ENCODE measurements at regions not wholly inside any gene's neighbourhood (a gene's known extent, or its start where the extent isn't known, plus 50 kb on each side); places are given as distances from the start of the nearest gene placed in this dataset.

GRCh38 chr5:107010060-107010459 is 660.7 kb downstream of the EFNA5 start:
- TF ChIP-seq EP300 (IDR thresholded peaks at IDR 0.05; ENCODE audit: borderline replicate concordance) (no peak), REST (IDR thresholded peaks at IDR 0.05; ENCODE audit: low read depth) (no peak), CREB1 (IDR thresholded peaks at IDR 0.05; ENCODE audit: low read depth) (no peak), MAX (IDR thresholded peaks at IDR 0.05) (no peak), YY1 (IDR thresholded peaks at IDR 0.05; ENCODE audit: low read depth) (no peak), RAD21 (IDR thresholded peaks at IDR 0.05; ENCODE audit: low read depth) (no peak), TCF12 (IDR thresholded peaks at IDR 0.05; ENCODE audit: low read depth) (no peak)

GRCh38 chr5:107005653-107006052 is 665.1 kb downstream of the EFNA5 start:
- TF ChIP-seq TCF12 (IDR thresholded peaks at IDR 0.05; ENCODE audit: low read depth) (no peak), CREB1 (IDR thresholded peaks at IDR 0.05; ENCODE audit: low read depth) (no peak), EP300 (IDR thresholded peaks at IDR 0.05; ENCODE audit: borderline replicate concordance) (no peak), REST (IDR thresholded peaks at IDR 0.05; ENCODE audit: low read depth) (no peak), ZBTB7A (IDR thresholded peaks at IDR 0.05; ENCODE audit: low read depth) (no peak), CEBPB (IDR thresholded peaks at IDR 0.05) (no peak), TAF1 (IDR thresholded peaks at IDR 0.05; ENCODE audit: low read depth) (no peak), RAD21 (IDR thresholded peaks at IDR 0.05; ENCODE audit: low read depth) (no peak), MAX (IDR thresholded peaks at IDR 0.05) (no peak), TEAD4 (IDR thresholded peaks at IDR 0.05) (no peak), EGR1 (IDR thresholded peaks at IDR 0.05) (no peak), FOXM1 (IDR thresholded peaks at IDR 0.05; ENCODE audit: borderline replicate concordance, low read depth) (no peak), YY1 (IDR thresholded peaks at IDR 0.05; ENCODE audit: low read depth) (no peak), NFIC (IDR thresholded peaks at IDR 0.05) (no peak)
- TF ChIP-seq, protein P1, sequence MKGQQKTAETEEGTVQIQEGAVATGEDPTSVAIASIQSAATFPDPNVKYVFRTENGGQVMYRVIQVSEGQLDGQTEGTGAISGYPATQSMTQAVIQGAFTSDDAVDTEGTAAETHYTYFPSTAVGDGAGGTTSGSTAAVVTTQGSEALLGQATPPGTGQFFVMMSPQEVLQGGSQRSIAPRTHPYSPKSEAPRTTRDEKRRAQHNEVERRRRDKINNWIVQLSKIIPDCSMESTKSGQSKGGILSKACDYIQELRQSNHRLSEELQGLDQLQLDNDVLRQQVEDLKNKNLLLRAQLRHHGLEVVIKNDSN (IDR thresholded peaks at IDR 0.05): no peak

DNA sequence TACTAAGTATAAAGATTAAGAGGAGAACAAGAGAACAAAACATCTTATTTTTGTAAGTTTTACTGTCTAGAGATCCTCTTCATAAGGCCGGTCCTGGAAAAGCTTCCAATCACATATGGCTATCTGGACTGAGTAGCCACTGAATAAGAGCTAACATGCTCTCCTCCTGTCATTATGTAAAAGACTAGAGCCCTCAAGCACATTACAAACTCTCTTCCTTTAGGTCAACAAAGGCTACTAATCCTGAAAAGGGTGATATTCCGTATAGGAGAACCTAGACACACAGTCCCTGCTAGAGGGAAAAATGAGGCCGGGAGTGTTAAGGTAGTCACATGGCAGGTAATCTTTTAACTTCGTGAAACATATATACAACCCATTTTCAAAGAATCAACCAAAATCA is 665.6 kb downstream of the EFNA5 start:
- TF ChIP-seq RAD21 (IDR thresholded peaks at IDR 0.05; ENCODE audit: low read depth): no peak
- no peak for TF ChIP-seq TEAD4 (IDR thresholded peaks at IDR 0.05)
- TF ChIP-seq EGR1 (IDR thresholded peaks at IDR 0.05): no peak
- no peak for TF ChIP-seq NFIC (IDR thresholded peaks at IDR 0.05)
- no peak for TF ChIP-seq MAX (IDR thresholded peaks at IDR 0.05)
- no peak for TF ChIP-seq CEBPB (IDR thresholded peaks at IDR 0.05)
- no peak for TF ChIP-seq YY1 (IDR thresholded peaks at IDR 0.05; ENCODE audit: low read depth)
- TF ChIP-seq FOXM1 (IDR thresholded peaks at IDR 0.05; ENCODE audit: borderline replicate concordance, low read depth): no peak
- no peak for TF ChIP-seq ZBTB7A (IDR thresholded peaks at IDR 0.05; ENCODE audit: low read depth)
- TF ChIP-seq REST (IDR thresholded peaks at IDR 0.05; ENCODE audit: low read depth): no peak
- no peak for TF ChIP-seq TAF1 (IDR thresholded peaks at IDR 0.05; ENCODE audit: low read depth)
- TF ChIP-seq, protein P1 (IDR thresholded peaks at IDR 0.05): no peak
- TF ChIP-seq CREB1 (IDR thresholded peaks at IDR 0.05; ENCODE audit: low read depth): no peak
- TF ChIP-seq EP300 (IDR thresholded peaks at IDR 0.05; ENCODE audit: borderline replicate concordance): no peak
- no peak for TF ChIP-seq TCF12 (IDR thresholded peaks at IDR 0.05; ENCODE audit: low read depth)

- TF ChIP-seq TCF12 (IDR thresholded peaks at IDR 0.05; ENCODE audit: low read depth): no peak
- no peak for TF ChIP-seq ZBTB7A (IDR thresholded peaks at IDR 0.05; ENCODE audit: low read depth)
Measured at GRCh38 chr5:107002115-107002514, 668.6 kb downstream of the EFNA5 start.

DNA sequence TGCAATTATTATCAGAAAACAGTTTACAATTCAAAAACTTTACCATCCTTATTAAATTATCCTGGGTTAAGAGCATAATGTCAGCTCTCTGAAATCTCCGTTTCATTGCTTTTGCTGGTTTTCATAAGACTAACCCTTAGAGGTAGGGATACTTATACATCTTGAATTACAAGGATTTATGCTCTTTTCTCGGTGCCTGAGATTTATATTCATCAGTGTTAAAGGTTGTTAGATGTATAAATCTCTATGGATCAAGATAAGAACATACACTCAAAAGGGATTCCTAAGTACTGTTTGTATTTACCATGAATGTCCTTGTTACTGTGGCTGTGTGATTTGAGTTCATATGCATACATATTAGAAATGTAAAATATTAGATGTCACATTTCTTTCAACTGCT is 684.7 kb downstream of the EFNA5 start:
- TF ChIP-seq TAF1 (IDR thresholded peaks at IDR 0.05; ENCODE audit: low read depth): no peak
